Hepatocyte (in vitro differentiated cells): ENCODE measurements at regions not wholly inside any gene's neighbourhood (a gene's known extent, or its start where the extent isn't known, plus 50 kb on each side); places are given as distances from the start of the nearest gene placed in this dataset.

Experiments
- DNase-seq: peaks from one replicate; pipeline ENCODE4 v3.0.0-alpha.2; 2016; ENCODE audit warnings: low spot score
- H2AFZ ChIP-seq: fragments of 200-600 bp; sonication (generic); 2 replicates; pipeline ENCODE4 v1.6.0; 2016; ENCODE audit warnings: antibody characterized with exemption, mild to moderate bottlenecking
- H3K27ac ChIP-seq: fragments of 200-600 bp; sonication (generic); 2 replicates; pipeline ENCODE4 v1.5.1; 2016; ENCODE audit warnings: mild to moderate bottlenecking
- H3K27me3 ChIP-seq: fragments of 200-600 bp; sonication (generic); 2 replicates; pipeline ENCODE4 v1.6.1; 2016
- H3K36me3 ChIP-seq: fragments of 200-600 bp; sonication (generic); replicated peaks from 2 replicates; pipeline ENCODE4 v1.5.1; 2016; ENCODE audit warnings: low read depth; ENCODE audit not compliant: insufficient read depth
- H3K4me1 ChIP-seq: fragments of 200-600 bp; sonication (generic); 2 replicates; pipeline ENCODE4 v1.5.1; 2016; ENCODE audit warnings: mild to moderate bottlenecking, moderate library complexity; ENCODE audit not compliant: insufficient read depth
- H3K4me2 ChIP-seq: fragments of 200-600 bp; sonication (generic); 2 replicates; pipeline ENCODE4 v1.6.0; 2016
- H3K4me3 ChIP-seq: fragments of 200-600 bp; sonication (generic); 2 replicates; pipeline ENCODE4 v1.5.1; 2016; ENCODE audit warnings: mild to moderate bottlenecking
- H3K79me2 ChIP-seq: fragments of 200-600 bp; sonication (generic); 2 replicates; pipeline ENCODE4 v1.6.0; 2017; ENCODE audit warnings: mild to moderate bottlenecking
- H3K9me2 ChIP-seq: fragments of 200-600 bp; sonication (generic); replicated peaks from 2 replicates; pipeline ENCODE4 v1.6.0; 2017; ENCODE audit warnings: mild to moderate bottlenecking; ENCODE audit not compliant: insufficient read depth
- H3K9me3 ChIP-seq: fragments of 200-600 bp; sonication (generic); 2 replicates; pipeline ENCODE4 v1.5.1; 2016; ENCODE audit warnings: low read depth, mild to moderate bottlenecking
- H4K20me1 ChIP-seq: fragments of 200-600 bp; sonication (generic); 2 replicates; pipeline ENCODE4 v1.6.0; 2016; ENCODE audit warnings: mild to moderate bottlenecking; ENCODE audit not compliant: insufficient read depth, poor library complexity, severe bottlenecking
- EZH2 ChIP-seq: fragments of 200-600 bp; sonication (generic); IDR thresholded peaks from 2 replicates; pipeline ENCODE4 v1.6.1; 2016; ENCODE audit warnings: antibody characterized with exemption, mild to moderate bottlenecking, borderline replicate concordance
- EZH2phosphoT487 ChIP-seq: fragments of 200-600 bp; sonication (generic); IDR thresholded peaks from one replicate; pipeline ENCODE4 v1.6.1; 2018; ENCODE audit warnings: antibody characterized with exemption, mild to moderate bottlenecking, low read depth, moderate library complexity; ENCODE audit not compliant: unreplicated experiment, severe bottlenecking
- WGBS: methylation state at CpG from one replicate; pipeline ENCODE4 v1.1.6; 2016; ENCODE audit warnings: low lambda C conversion rate; ENCODE audit errors: missing lambda C conversion rate; 5-methylcytosine and 5-hydroxymethylcytosine counted together
- TF ChIP-seq, protein P1 (sequence below): fragments of 200-600 bp; sonication (generic); IDR thresholded peaks from 2 replicates; pipeline ENCODE4 v1.5.1; 2016; ENCODE audit warnings: antibody characterized with exemption, mild to moderate bottlenecking; ENCODE audit not compliant: poor library complexity

- Histone ChIP-seq H3K9me3 (no peaks in the 10 kb centered on the region), H3K4me1 (no peaks in the 10 kb centered on the region), H4K20me1 (no peaks in the 10 kb centered on the region), H3K27ac (no peak overlapping the region), H3K36me3 (no peaks in the 10 kb centered on the region), H2AFZ (no peak overlapping the region), H3K27me3 (no peaks in the 10 kb centered on the region), H3K9me2 (no peaks in the 10 kb centered on the region), H3K79me2 (no peaks in the 10 kb centered on the region), H3K4me2 (no peak overlapping the region), H3K4me3 (no peak overlapping the region)
- TF ChIP-seq EZH2 (no peak), EZH2phosphoT487 (no peak)
- TF ChIP-seq, protein P1, sequence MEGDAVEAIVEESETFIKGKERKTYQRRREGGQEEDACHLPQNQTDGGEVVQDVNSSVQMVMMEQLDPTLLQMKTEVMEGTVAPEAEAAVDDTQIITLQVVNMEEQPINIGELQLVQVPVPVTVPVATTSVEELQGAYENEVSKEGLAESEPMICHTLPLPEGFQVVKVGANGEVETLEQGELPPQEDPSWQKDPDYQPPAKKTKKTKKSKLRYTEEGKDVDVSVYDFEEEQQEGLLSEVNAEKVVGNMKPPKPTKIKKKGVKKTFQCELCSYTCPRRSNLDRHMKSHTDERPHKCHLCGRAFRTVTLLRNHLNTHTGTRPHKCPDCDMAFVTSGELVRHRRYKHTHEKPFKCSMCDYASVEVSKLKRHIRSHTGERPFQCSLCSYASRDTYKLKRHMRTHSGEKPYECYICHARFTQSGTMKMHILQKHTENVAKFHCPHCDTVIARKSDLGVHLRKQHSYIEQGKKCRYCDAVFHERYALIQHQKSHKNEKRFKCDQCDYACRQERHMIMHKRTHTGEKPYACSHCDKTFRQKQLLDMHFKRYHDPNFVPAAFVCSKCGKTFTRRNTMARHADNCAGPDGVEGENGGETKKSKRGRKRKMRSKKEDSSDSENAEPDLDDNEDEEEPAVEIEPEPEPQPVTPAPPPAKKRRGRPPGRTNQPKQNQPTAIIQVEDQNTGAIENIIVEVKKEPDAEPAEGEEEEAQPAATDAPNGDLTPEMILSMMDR: no peak
- 70% methylated on average over 6 of the region's 6 CpGs for WGBS
- DNase-seq: no peak
Measured at GRCh38 chr2:13550285-13551231, 833.8 kb downstream of the TRIB2 start.

DNA sequence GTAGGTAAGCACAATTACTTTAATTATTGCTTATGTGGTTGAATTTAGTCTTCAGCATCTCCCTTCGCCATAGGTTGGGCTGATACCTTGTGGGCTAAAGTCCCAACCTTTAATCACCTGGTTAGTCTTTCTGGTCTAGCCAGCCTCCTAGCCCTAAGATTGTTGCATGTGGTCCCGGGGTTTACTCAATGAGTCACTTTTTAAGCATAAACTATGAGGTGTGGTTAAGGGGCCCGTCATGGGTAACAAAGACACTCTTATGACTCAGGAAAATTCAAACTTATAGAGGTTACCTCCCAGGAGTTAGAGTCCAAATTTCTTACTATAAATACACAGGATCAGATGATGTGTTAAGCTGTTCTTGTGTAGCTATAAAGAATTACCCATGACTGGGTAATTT, 841.6 kb downstream of the TRIB2 start:
- Histone ChIP-seq H3K79me2 (no peaks in the 10 kb centered on the region), H3K4me1 (peaks cover 2% of the 10 kb centered on the region), H3K4me2 (no peak overlapping the region), H3K27ac (peak overlapping the region; percentile 82), H2AFZ (no peak overlapping the region), H4K20me1 (no peaks in the 10 kb centered on the region), H3K36me3 (no peaks in the 10 kb centered on the region), H3K4me3 (no peak overlapping the region), H3K9me3 (no peaks in the 10 kb centered on the region), H3K27me3 (no peaks in the 10 kb centered on the region), H3K9me2 (no peaks in the 10 kb centered on the region)
- WGBS: 50% methylated on average over 3 of the region's 3 CpGs
- DNase-seq: peak; percentile 50
- TF ChIP-seq EZH2 (no peak), EZH2phosphoT487 (no peak)
- TF ChIP-seq, protein P1: no peak

DNA sequence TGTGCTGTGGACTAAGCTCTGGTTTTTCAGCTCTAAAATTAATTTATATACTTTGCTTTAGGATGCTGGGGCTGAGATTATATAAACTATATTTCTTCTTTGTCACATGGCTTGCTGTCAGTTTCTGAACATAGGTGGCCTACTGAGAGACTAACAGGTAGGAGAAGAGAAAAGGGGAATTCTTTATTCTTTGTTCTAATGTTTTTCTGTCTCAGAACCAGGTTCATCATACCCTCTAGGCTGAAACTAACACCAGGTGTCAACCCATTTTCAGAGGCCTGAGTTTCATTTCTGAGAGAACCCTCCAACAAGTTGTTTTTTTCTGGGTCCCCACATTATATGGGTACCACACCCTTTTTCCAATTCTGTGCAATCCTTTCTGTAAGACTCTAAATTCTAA, 843.6 kb downstream of the TRIB2 start:
- no peaks in the 10 kb centered on the region for H3K27me3 ChIP-seq
- DNase-seq: no peak
- no peaks in the 10 kb centered on the region for H3K79me2 ChIP-seq
- H3K27ac ChIP-seq: no peak overlapping the region
- H3K4me3 ChIP-seq: no peak overlapping the region
- H3K4me2 ChIP-seq: no peak overlapping the region
- H3K9me3 ChIP-seq: no peaks in the 10 kb centered on the region
- no peaks in the 10 kb centered on the region for H3K9me2 ChIP-seq
- H4K20me1 ChIP-seq: no peaks in the 10 kb centered on the region
- H3K36me3 ChIP-seq: no peaks in the 10 kb centered on the region
- H2AFZ ChIP-seq: no peak overlapping the region
- H3K4me1 ChIP-seq: peaks cover 2% of the 10 kb centered on the region
- no peak for TF ChIP-seq EZH2phosphoT487
- TF ChIP-seq, protein P1: no peak
- no peak for TF ChIP-seq EZH2
